Spleen (tissue), 7 donors: ENCODE measurements at regions not wholly inside any gene's neighbourhood (a gene's known extent, or its start where the extent isn't known, plus 50 kb on each side); places are given as distances from the start of the nearest gene placed in this dataset.

Experiments
- POLR2A ChIP-seq, 3 donors: fragments of 450-650 bp; IDR thresholded peaks; one replicate each; pipeline ENCODE4 v1.5.1; 2017; ENCODE audit warnings: antibody characterized with exemption in 3 of 3, mild to moderate bottlenecking in 1 of 3
- TF ChIP-seq, protein P1 (sequence below), 11 experiments: fragments of 200-600 bp in 7 of 11; fragments of 450-650 bp in 4 of 11; sonication (generic) in 4 of 11; IDR thresholded peaks in 8 of 11; conservative IDR thresholded peaks in 3 of 11; 1 replicate in 7 of 11; 2 replicates in 4 of 11; pipeline versions ENCODE4 v1.4.0 to v1.8.0; 2016 to 2021; ENCODE audit warnings: antibody characterized with exemption in 11 of 11, inconsistent platforms in 4 of 11, mild to moderate bottlenecking in 1 of 11
- donor health status: DM: no; HTN: no; CAD: no; lungs with moderate emphysema.
- donor health status: DM: no; HTN: no; CAD: no.
- donor health status: DM: no; HTN: no; CAD: no.

DNA sequence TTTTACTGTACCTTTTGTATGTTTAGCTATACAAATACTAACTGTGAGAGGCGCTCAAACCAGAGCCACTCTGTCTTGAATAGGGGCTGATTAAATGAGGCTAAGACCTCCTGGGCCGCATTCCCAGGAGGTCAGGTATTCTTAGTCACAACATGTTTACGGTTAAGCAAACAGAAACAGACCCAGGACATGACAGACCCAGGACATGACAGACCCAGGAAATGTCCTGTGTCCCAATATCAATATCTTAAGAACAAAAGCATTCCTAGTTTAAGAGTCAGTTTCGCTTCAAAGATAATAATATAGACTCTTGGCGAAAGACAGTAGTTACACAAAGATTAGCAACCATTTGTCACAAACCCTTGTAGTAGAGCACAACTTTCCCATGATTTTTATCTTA lies 304.5 kb downstream of the CCSER2 start:
- TF ChIP-seq, protein P1, sequence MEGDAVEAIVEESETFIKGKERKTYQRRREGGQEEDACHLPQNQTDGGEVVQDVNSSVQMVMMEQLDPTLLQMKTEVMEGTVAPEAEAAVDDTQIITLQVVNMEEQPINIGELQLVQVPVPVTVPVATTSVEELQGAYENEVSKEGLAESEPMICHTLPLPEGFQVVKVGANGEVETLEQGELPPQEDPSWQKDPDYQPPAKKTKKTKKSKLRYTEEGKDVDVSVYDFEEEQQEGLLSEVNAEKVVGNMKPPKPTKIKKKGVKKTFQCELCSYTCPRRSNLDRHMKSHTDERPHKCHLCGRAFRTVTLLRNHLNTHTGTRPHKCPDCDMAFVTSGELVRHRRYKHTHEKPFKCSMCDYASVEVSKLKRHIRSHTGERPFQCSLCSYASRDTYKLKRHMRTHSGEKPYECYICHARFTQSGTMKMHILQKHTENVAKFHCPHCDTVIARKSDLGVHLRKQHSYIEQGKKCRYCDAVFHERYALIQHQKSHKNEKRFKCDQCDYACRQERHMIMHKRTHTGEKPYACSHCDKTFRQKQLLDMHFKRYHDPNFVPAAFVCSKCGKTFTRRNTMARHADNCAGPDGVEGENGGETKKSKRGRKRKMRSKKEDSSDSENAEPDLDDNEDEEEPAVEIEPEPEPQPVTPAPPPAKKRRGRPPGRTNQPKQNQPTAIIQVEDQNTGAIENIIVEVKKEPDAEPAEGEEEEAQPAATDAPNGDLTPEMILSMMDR (IDR thresholded peaks at IDR 0.05 in 8 of 11, conservative IDR thresholded peaks at IDR 0.05 in 3 of 11): no peak
- no peak for TF ChIP-seq POLR2A (IDR thresholded peaks at IDR 0.05)
